H9 (cell line): ENCODE measurements at regions not wholly inside any gene's neighbourhood (a gene's known extent, or its start where the extent isn't known, plus 50 kb on each side); places are given as distances from the start of the nearest gene placed in this dataset.

Experiments used
- DNase-seq: peaks from one replicate; pipeline ENCODE4 v3.0.0-alpha.2; 2017
- H2AFZ ChIP-seq: one replicate; pipeline ENCODE4 v1.6.1; 2013; ENCODE audit warnings: mild to moderate bottlenecking, low read length, control low read depth, moderate library complexity
- H2AK5ac ChIP-seq: 2 replicates; pipeline ENCODE4 v1.6.1; 2013; ENCODE audit warnings: low read length, control low read depth, mixed read lengths; ENCODE audit not compliant: insufficient read length
- H2BK120ac ChIP-seq: one replicate; pipeline ENCODE4 v1.6.1; 2013; ENCODE audit warnings: low read depth, mild to moderate bottlenecking, low read length, control low read depth, inconsistent platforms; ENCODE audit not compliant: poor library complexity, severe bottlenecking
- H2BK12ac ChIP-seq: 2 replicates; pipeline ENCODE4 v1.6.1; 2013; ENCODE audit warnings: low read length, control low read depth, mixed read lengths, low read depth; ENCODE audit not compliant: insufficient read length
- H2BK15ac ChIP-seq: 2 replicates; pipeline ENCODE4 v1.6.1; 2013; ENCODE audit warnings: low read depth, low read length, control low read depth
- H2BK20ac ChIP-seq: one replicate; pipeline ENCODE4 v1.6.1; 2013; ENCODE audit warnings: low read depth, mild to moderate bottlenecking, low read length, control low read depth, inconsistent platforms; ENCODE audit not compliant: poor library complexity, severe bottlenecking
- H2BK5ac ChIP-seq: 2 replicates; pipeline ENCODE4 v1.6.1; 2013; ENCODE audit warnings: low read length, control low read depth, mixed read lengths; ENCODE audit not compliant: insufficient read length
- H3K14ac ChIP-seq: 2 replicates; pipeline ENCODE4 v1.6.1; 2013; ENCODE audit warnings: low read length, control low read depth; ENCODE audit not compliant: insufficient read depth
- H3K18ac ChIP-seq: 2 replicates; pipeline ENCODE4 v1.6.1; 2013; ENCODE audit warnings: low read depth, mild to moderate bottlenecking, mixed read lengths, low read length, control low read depth; ENCODE audit not compliant: insufficient read length
- H3K23ac ChIP-seq: 2 replicates; pipeline ENCODE4 v1.6.1; 2013; ENCODE audit warnings: low read length, control low read depth, mixed read lengths, low read depth; ENCODE audit not compliant: insufficient read length
- H3K23me2 ChIP-seq: 2 replicates; pipeline ENCODE4 v1.6.1; 2013; ENCODE audit warnings: low read depth, mild to moderate bottlenecking, mixed read lengths, low read length, control low read depth; ENCODE audit not compliant: insufficient read length, poor library complexity, severe bottlenecking
- H3K27ac ChIP-seq: 2 replicates; pipeline ENCODE4 v1.5.1; 2013; ENCODE audit warnings: low read length, control low read depth, mixed read lengths, low read depth; ENCODE audit not compliant: insufficient read length
- H3K27me3 ChIP-seq: 2 replicates; pipeline ENCODE4 v1.6.1; 2013; ENCODE audit warnings: low read length, control low read depth, inconsistent platforms; ENCODE audit not compliant: insufficient read depth
- H3K4ac ChIP-seq: 2 replicates; pipeline ENCODE4 v1.6.1; 2013; ENCODE audit warnings: low read depth, mild to moderate bottlenecking, control low read depth, inconsistent platforms, low read length, moderate library complexity
- H3K4me1 ChIP-seq: 2 replicates; pipeline ENCODE4 v1.6.1; 2013; ENCODE audit warnings: low read length, control low read depth, inconsistent platforms; ENCODE audit not compliant: insufficient read depth
- H3K4me2 ChIP-seq: 2 replicates; pipeline ENCODE4 v1.6.1; 2013; ENCODE audit warnings: low read length, control low read depth, mixed read lengths; ENCODE audit not compliant: insufficient read length, insufficient read depth
- H3K56ac ChIP-seq: 2 replicates; pipeline ENCODE4 v1.6.1; 2013; ENCODE audit warnings: low read depth, mild to moderate bottlenecking, mixed read lengths, low read length, control low read depth; ENCODE audit not compliant: insufficient read length
- H3K79me1 ChIP-seq: 2 replicates; pipeline ENCODE4 v1.6.1; 2013; ENCODE audit warnings: low read depth, mild to moderate bottlenecking, moderate library complexity, low read length, control low read depth, inconsistent platforms; ENCODE audit not compliant: insufficient read depth, poor library complexity, severe bottlenecking
- H3K79me2 ChIP-seq: 2 replicates; pipeline ENCODE4 v1.6.1; 2013; ENCODE audit warnings: low read length, control low read depth, inconsistent platforms; ENCODE audit not compliant: insufficient read depth
- H3K9ac ChIP-seq: 2 replicates; pipeline ENCODE4 v1.6.1; 2013; ENCODE audit warnings: low read length, control low read depth, mixed read lengths; ENCODE audit not compliant: insufficient read length; ENCODE audit errors: extremely low read depth
- H3K9me3 ChIP-seq: one replicate; pipeline ENCODE4 v1.6.1; 2013; ENCODE audit warnings: low read depth, low read length, inconsistent platforms; ENCODE audit not compliant: control insufficient read depth
- H3T11ph ChIP-seq: one replicate; pipeline ENCODE4 v1.6.1; 2013; ENCODE audit warnings: mild to moderate bottlenecking, low read length, control low read depth, inconsistent platforms
- H4K20me1 ChIP-seq: one replicate; pipeline ENCODE4 v1.6.1; 2013; ENCODE audit not compliant: control insufficient read depth, insufficient read length, insufficient read depth
- H4K5ac ChIP-seq: 2 replicates; pipeline ENCODE4 v1.6.1; 2013; ENCODE audit warnings: low read depth, mild to moderate bottlenecking, mixed read lengths, low read length, control low read depth; ENCODE audit not compliant: insufficient read length
- H4K8ac ChIP-seq: replicated peaks from 2 replicates; pipeline ENCODE4 v1.6.1; 2013; ENCODE audit warnings: low read length, control low read depth, mixed read lengths, low read depth; ENCODE audit not compliant: insufficient read length
- H4K91ac ChIP-seq: 2 replicates; pipeline ENCODE4 v1.6.1; 2013; ENCODE audit warnings: low read depth, mild to moderate bottlenecking, moderate library complexity, mixed read lengths, low read length, control low read depth; ENCODE audit not compliant: insufficient read length
- H3K27ac Mint-ChIP-seq, 3 experiments: 2 replicates in 2 of 3; 3 replicates in 1 of 3; pipeline ENCODE4 v1.8.0; 2020 to 2021; ENCODE audit warnings: mixed read lengths in 3 of 3, mild to moderate bottlenecking in 1 of 3, moderate library complexity in 1 of 3
- H3K27me3 Mint-ChIP-seq: 2 replicates; pipeline ENCODE4 v1.8.0; 2021; ENCODE audit warnings: low read depth, mild to moderate bottlenecking, moderate library complexity, mixed read lengths
- H3K36me3 Mint-ChIP-seq, 3 experiments: 2 replicates in 2 of 3; 3 replicates in 1 of 3; pipeline ENCODE4 v1.8.0; 2020 to 2021; ENCODE audit warnings: low read depth in 3 of 3, mixed read lengths in 3 of 3; ENCODE audit not compliant: insufficient read depth in 1 of 3
- H3K4me1 Mint-ChIP-seq, 2 experiments: 2 replicates each; pipeline ENCODE4 v1.8.0; 2020; ENCODE audit warnings: mixed read lengths in 2 of 2
- H3K4me3 Mint-ChIP-seq, 2 experiments: 2 replicates in 1 of 2; 3 replicates in 1 of 2; pipeline ENCODE4 v1.8.0; 2020 to 2021; ENCODE audit warnings: mild to moderate bottlenecking in 2 of 2, mixed read lengths in 2 of 2, moderate library complexity in 1 of 2
- H3K9me3 Mint-ChIP-seq, 2 experiments: 2 replicates in 1 of 2; 3 replicates in 1 of 2; pipeline ENCODE4 v1.8.0; 2020; ENCODE audit warnings: mild to moderate bottlenecking in 2 of 2, mixed read lengths in 2 of 2, moderate library complexity in 1 of 2
- WGBS: extraction: QIAGEN DNeasy Blood & Tissue Kit; methylation state at CpG from one replicate; pipeline ENCODE4 v1.1.7; 2013; ENCODE audit warnings: missing lambda C conversion rate, low lambda C conversion rate, mixed read lengths; ENCODE audit not compliant: insufficient read length; ENCODE audit errors: extremely low coverage; 5-methylcytosine and 5-hydroxymethylcytosine counted together
- TF ChIP-seq, protein P1 (sequence below): fragments of 200-600 bp; sonication (generic); conservative IDR thresholded peaks from 3 replicates; pipeline ENCODE4 v1.8.0; 2021; ENCODE audit warnings: antibody characterized with exemption, mild to moderate bottlenecking

DNA sequence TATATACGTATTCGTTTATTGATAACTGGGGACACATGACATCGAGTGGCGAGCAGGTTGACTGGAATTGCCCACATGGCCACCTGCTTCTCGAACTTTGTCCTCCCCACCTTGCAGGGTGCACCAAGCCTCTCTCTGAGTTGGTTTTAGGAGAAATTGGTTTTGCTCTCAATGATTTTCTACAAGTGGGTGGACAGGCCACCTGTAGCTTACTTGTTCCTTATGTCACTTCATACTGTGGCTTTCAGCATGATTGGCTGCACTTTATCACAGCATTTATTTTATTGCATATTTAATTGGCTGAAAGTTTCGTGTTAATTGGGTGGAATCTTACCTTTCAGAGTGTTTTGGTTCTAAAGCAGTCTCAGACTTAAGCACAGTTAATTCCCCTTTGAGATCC, 215.6 kb upstream of the SHH start:
- no peaks in the 10 kb centered on the region for H3K27me3 ChIP-seq
- no peak overlapping the region for H3K4ac ChIP-seq
- H3K9ac ChIP-seq = no peak overlapping the region
- TF ChIP-seq, protein P1, sequence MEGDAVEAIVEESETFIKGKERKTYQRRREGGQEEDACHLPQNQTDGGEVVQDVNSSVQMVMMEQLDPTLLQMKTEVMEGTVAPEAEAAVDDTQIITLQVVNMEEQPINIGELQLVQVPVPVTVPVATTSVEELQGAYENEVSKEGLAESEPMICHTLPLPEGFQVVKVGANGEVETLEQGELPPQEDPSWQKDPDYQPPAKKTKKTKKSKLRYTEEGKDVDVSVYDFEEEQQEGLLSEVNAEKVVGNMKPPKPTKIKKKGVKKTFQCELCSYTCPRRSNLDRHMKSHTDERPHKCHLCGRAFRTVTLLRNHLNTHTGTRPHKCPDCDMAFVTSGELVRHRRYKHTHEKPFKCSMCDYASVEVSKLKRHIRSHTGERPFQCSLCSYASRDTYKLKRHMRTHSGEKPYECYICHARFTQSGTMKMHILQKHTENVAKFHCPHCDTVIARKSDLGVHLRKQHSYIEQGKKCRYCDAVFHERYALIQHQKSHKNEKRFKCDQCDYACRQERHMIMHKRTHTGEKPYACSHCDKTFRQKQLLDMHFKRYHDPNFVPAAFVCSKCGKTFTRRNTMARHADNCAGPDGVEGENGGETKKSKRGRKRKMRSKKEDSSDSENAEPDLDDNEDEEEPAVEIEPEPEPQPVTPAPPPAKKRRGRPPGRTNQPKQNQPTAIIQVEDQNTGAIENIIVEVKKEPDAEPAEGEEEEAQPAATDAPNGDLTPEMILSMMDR = no peak
- H3K14ac ChIP-seq = no peak overlapping the region
- WGBS = no CpG with 5 or more reads among the region's 6 CpGs
- no peaks in the 10 kb centered on the region for H4K20me1 ChIP-seq
- no peak overlapping the region for H2AK5ac ChIP-seq
- no peaks in the 10 kb centered on the region for H3K23me2 ChIP-seq
- no peak for DNase-seq
- no peak overlapping the region for H2BK5ac ChIP-seq
- Mint-ChIP-seq H3K27ac (no peak overlapping the region), H3K27me3 (peaks cover 3% of the 10 kb centered on the region), H3K4me1 (peaks cover 12 to 13% of the 10 kb centered on the region in 2 experiments; a peak in 3 of 4 replicates), H3K4me3 (no peak overlapping the region), H3K9me3 (peaks cover 2 to 9% of the 10 kb centered on the region in 2 experiments; a peak in 3 of 5 replicates), H3K36me3 (no peaks in the 10 kb centered on the region; a peak in 2 of 7 replicates)
- H3K27ac ChIP-seq = no peak overlapping the region
- no peak overlapping the region for H3T11ph ChIP-seq
- no peak overlapping the region for H3K56ac ChIP-seq
- no peak overlapping the region for H4K8ac ChIP-seq
- H2AFZ ChIP-seq = no peak overlapping the region
- H4K5ac ChIP-seq = no peak overlapping the region
- H3K18ac ChIP-seq = no peak overlapping the region
- H3K79me2 ChIP-seq = no peaks in the 10 kb centered on the region
- no peak overlapping the region for H2BK120ac ChIP-seq
- no peak overlapping the region for H2BK20ac ChIP-seq
- H3K4me2 ChIP-seq = no peak overlapping the region
- no peaks in the 10 kb centered on the region for H3K9me3 ChIP-seq
- H3K4me1 ChIP-seq = no peaks in the 10 kb centered on the region
- H2BK12ac ChIP-seq = no peak overlapping the region
- no peak overlapping the region for H4K91ac ChIP-seq
- H3K23ac ChIP-seq = no peak overlapping the region
- no peak overlapping the region for H2BK15ac ChIP-seq
- no peaks in the 10 kb centered on the region for H3K79me1 ChIP-seq
